ENCODE measurements at regions not wholly inside any gene's neighbourhood (a gene's known extent, or its start where the extent isn't known, plus 50 kb on each side); places are given as distances from the start of the nearest gene placed in this dataset.
"Not testable (repeated sequence)": the region's sequence is repeated elsewhere in the genome, so short reads cannot be mapped to it uniquely, and the experiment has no call there.

DNA sequence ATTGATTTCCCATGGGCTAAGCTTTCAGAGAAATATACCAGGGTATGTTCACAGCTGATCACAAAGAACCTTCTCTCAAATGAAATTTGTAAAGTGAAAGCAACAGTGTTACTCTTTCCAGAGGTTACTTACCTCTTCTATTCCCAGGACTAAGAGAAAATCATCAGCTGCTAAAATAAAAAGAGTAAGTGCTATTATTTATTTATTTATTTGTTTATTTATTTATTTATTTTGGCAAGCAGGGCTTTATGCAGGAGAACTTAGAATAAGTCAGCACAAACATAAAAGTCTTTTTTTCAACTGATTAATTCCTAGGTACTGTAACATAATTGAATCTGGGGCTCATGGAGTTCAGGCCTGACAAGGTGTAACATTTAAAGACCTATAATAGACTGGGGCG, 93.9 kb upstream of the SYT10 start:
- Mint-ChIP-seq H3K4me1 (no peaks in the 10 kb centered on the region), H3K4me3 (no peak overlapping the region), H3K9me3 (no peaks in the 10 kb centered on the region), H3K36me3 (no peaks in the 10 kb centered on the region), H3K27ac (no peak overlapping the region), H3K27me3 (no peaks in the 10 kb centered on the region)
- DNase-seq (no peak), ATAC-seq (replicated peaks in 1 of 4) (no peak)
- H3K27ac ChIP-seq (ENCODE audit: low read length), result no peak overlapping the region
- CTCF ChIA-PET, result no interaction called here
- no peak overlapping the region for H3K4me3 ChIP-seq (ENCODE audit: control insufficient read depth in 1 of 2, extremely low read depth in 1 of 2, low read length in 1 of 2)
- no peaks in the 10 kb centered on the region for H3K27me3 ChIP-seq (replicated peaks in 1 of 2; ENCODE audit: control insufficient read depth in 2 of 2, extremely low read depth in 1 of 2, insufficient read depth in 2 of 2, low read length in 1 of 2)
- WGBS (ENCODE audit: insufficient coverage), result 100% methylated on average over 1 of the region's 1 CpG
- H3K36me3 ChIP-seq (ENCODE audit: control insufficient read depth in 2 of 2, extremely low read depth in 1 of 2, insufficient read depth in 1 of 2, low read length in 1 of 2), result no peaks in the 10 kb centered on the region
- peaks cover 3% of the 10 kb centered on the region for H3K9me3 ChIP-seq
- H3K4me1 ChIP-seq (ENCODE audit: control insufficient read depth in 1 of 2, extremely low read depth in 1 of 2, insufficient read depth in 2 of 2, low read length in 2 of 2), result no peaks in the 10 kb centered on the region
- POLR2A ChIA-PET, result no interaction called here

DNA sequence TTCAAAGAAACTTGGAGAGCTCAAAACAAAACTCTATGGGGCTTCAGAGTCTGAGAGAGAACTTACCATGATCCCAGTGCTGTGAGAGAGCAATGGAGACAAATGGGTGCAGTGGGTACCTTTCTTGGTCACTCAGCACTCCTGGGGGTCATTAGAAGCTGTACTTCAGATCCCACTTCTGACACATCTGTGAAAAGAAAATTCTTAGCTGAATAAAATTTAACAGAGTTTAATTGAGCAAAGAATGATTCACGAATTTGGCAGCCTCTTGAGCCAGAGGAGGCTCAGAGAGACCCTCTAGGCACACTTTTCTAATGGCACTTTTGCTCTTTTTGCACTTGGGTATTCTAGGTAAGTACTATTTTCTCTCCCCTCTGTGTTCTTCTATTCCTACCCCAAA, 96.8 kb upstream of the SYT10 start:
- Mint-ChIP-seq H3K27ac (no peak overlapping the region), H3K36me3 (no peaks in the 10 kb centered on the region), H3K4me1 (no peaks in the 10 kb centered on the region), H3K9me3 (peaks cover 4 to 11% (median 7%) of the 10 kb centered on the region in 3 donors), H3K4me3 (no peak overlapping the region), H3K27me3 (no peaks in the 10 kb centered on the region)
- Histone ChIP-seq H3K4me1 (ENCODE audit: control insufficient read depth in 1 of 2, extremely low read depth in 1 of 2, insufficient read depth in 2 of 2, low read length in 2 of 2) (no peaks in the 10 kb centered on the region), H3K9me3 (peaks cover 3% of the 10 kb centered on the region), H3K27me3 (replicated peaks in 1 of 2; ENCODE audit: control insufficient read depth in 2 of 2, extremely low read depth in 1 of 2, insufficient read depth in 2 of 2, low read length in 1 of 2) (no peaks in the 10 kb centered on the region), H3K27ac (ENCODE audit: low read length) (no peak overlapping the region), H3K36me3 (ENCODE audit: control insufficient read depth in 2 of 2, extremely low read depth in 1 of 2, insufficient read depth in 1 of 2, low read length in 1 of 2) (no peaks in the 10 kb centered on the region), H3K4me3 (ENCODE audit: control insufficient read depth in 1 of 2, extremely low read depth in 1 of 2, low read length in 1 of 2) (no peak overlapping the region)
- ATAC-seq (replicated peaks in 1 of 4), result no peak
- CTCF ChIA-PET, result no interaction called here
- no peak for DNase-seq
- POLR2A ChIA-PET, result no interaction called here
- WGBS (ENCODE audit: insufficient coverage), result 20% methylated on average over 1 of the region's 1 CpG

DNA sequence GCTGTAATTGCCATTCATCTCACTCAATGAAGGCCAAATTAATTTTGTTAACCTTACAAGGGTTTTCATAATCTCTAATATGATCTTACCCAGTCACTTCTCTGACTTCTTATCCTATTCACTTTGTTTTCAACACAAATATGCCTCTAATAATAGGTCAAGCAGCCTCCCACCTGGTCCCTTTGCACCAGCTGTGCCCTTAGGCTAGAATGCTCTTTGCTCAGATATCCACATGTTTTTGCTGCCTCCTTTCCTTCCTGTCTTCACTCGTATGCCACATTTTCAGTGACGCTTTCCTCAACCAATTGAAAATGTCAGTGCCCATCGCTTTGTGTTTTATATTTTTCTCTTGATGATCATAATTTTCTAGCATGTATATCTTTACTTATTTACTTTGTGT, 106.4 kb upstream of the SYT10 start:
- no peaks in the 10 kb centered on the region for H3K27me3 ChIP-seq (replicated peaks in 1 of 2; ENCODE audit: control insufficient read depth in 2 of 2, extremely low read depth in 1 of 2, insufficient read depth in 2 of 2, low read length in 1 of 2)
- no CpG with 5 or more reads among the region's 3 CpGs for WGBS (ENCODE audit: insufficient coverage)
- H3K9me3 Mint-ChIP-seq, result peaks cover 2 to 14% (median 4%) of the 10 kb centered on the region in 3 donors
- ChIA-PET CTCF (no interaction called here), POLR2A (no interaction called here)
- ATAC-seq (replicated peaks in 1 of 4) (no peak), DNase-seq (no peak)
- no peaks in the 10 kb centered on the region for H3K36me3 ChIP-seq (ENCODE audit: control insufficient read depth in 2 of 2, extremely low read depth in 1 of 2, insufficient read depth in 1 of 2, low read length in 1 of 2)
- no peak overlapping the region for H3K27ac ChIP-seq (ENCODE audit: low read length)
- H3K9me3 ChIP-seq, result no peaks in the 10 kb centered on the region
- no peak overlapping the region for H3K4me3 Mint-ChIP-seq
- no peak overlapping the region for H3K27ac Mint-ChIP-seq
- H3K4me1 ChIP-seq (ENCODE audit: control insufficient read depth in 1 of 2, extremely low read depth in 1 of 2, insufficient read depth in 2 of 2, low read length in 2 of 2), result no peaks in the 10 kb centered on the region
- H3K36me3 Mint-ChIP-seq, result no peaks in the 10 kb centered on the region
- no peaks in the 10 kb centered on the region for H3K27me3 Mint-ChIP-seq
- no peak overlapping the region for H3K4me3 ChIP-seq (ENCODE audit: control insufficient read depth in 1 of 2, extremely low read depth in 1 of 2, low read length in 1 of 2)
- H3K4me1 Mint-ChIP-seq, result no peaks in the 10 kb centered on the region

DNA sequence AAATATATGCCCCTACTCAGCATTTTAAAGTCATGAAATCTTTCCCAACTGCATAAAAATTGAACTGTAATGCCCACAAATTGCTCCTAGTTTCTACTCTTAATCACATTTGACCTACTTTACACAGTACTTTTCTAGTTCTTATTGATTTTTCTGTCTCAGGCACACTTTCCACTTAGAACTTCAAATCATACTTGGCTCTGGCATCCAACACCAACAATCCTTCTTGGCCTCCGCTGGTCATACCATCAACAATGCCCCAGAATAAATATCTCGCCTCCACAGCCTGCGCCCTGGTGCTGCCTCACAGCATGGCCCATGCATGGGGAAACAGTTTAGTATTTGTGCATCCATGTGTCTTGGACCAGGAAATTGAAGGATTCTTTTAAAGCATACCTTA, 107.5 kb upstream of the SYT10 start:
- Mint-ChIP-seq H3K4me3 (no peak overlapping the region), H3K27me3 (no peaks in the 10 kb centered on the region), H3K4me1 (no peaks in the 10 kb centered on the region), H3K36me3 (no peaks in the 10 kb centered on the region), H3K27ac (no peak overlapping the region), H3K9me3 (peaks cover 0 to 14% (median 2%) of the 10 kb centered on the region in 3 donors)
- DNase-seq (no peak), ATAC-seq (replicated peaks in 1 of 4) (no peak)
- no peak overlapping the region for H3K4me3 ChIP-seq (ENCODE audit: control insufficient read depth in 1 of 2, extremely low read depth in 1 of 2, low read length in 1 of 2)
- no peaks in the 10 kb centered on the region for H3K36me3 ChIP-seq (ENCODE audit: control insufficient read depth in 2 of 2, extremely low read depth in 1 of 2, insufficient read depth in 1 of 2, low read length in 1 of 2)
- no peaks in the 10 kb centered on the region for H3K4me1 ChIP-seq (ENCODE audit: control insufficient read depth in 1 of 2, extremely low read depth in 1 of 2, insufficient read depth in 2 of 2, low read length in 2 of 2)
- no CpG with 5 or more reads among the region's 3 CpGs for WGBS (ENCODE audit: insufficient coverage)
- ChIA-PET POLR2A (no interaction called here), CTCF (no interaction called here)
- H3K27ac ChIP-seq (ENCODE audit: low read length), result no peak overlapping the region
- no peaks in the 10 kb centered on the region for H3K9me3 ChIP-seq
- no peaks in the 10 kb centered on the region for H3K27me3 ChIP-seq (replicated peaks in 1 of 2; ENCODE audit: control insufficient read depth in 2 of 2, extremely low read depth in 1 of 2, insufficient read depth in 2 of 2, low read length in 1 of 2)

DNA sequence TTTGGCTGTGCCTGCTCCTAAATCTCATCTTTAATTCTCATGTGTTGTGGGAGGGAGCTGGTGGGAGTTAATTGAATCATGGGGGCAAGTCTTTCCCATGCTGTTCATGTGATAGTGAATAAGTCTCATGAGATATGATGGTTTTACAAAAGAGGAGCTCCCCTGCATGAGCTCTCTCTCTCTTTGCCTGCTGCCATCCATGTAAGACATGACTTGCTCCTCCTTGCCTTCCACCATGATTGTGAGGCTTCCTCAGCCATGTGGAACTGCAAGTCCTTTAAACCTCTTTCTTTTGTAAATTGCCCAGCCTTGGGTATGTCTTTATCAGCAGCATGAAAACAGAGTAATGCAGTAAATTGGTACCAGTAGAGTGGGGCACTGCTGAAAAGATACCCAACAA, 110.6 kb upstream of the SYT10 start:
- ATAC-seq (replicated peaks in 1 of 4); H3K27ac Mint-ChIP-seq; CTCF ChIA-PET; H3K36me3 ChIP-seq (ENCODE audit: control insufficient read depth in 2 of 2, extremely low read depth in 1 of 2, insufficient read depth in 1 of 2, low read length in 1 of 2); DNase-seq; H3K4me1 ChIP-seq (ENCODE audit: control insufficient read depth in 1 of 2, extremely low read depth in 1 of 2, insufficient read depth in 2 of 2, low read length in 2 of 2); H3K27me3 ChIP-seq (replicated peaks in 1 of 2; ENCODE audit: control insufficient read depth in 2 of 2, extremely low read depth in 1 of 2, insufficient read depth in 2 of 2, low read length in 1 of 2); H3K9me3 Mint-ChIP-seq; H3K4me3 ChIP-seq (ENCODE audit: control insufficient read depth in 1 of 2, extremely low read depth in 1 of 2, low read length in 1 of 2); POLR2A ChIA-PET; H3K9me3 ChIP-seq; H3K27ac ChIP-seq (ENCODE audit: low read length); H3K36me3 Mint-ChIP-seq; H3K4me3 Mint-ChIP-seq; H3K27me3 Mint-ChIP-seq; H3K4me1 Mint-ChIP-seq: not testable (repeated sequence)

DNA sequence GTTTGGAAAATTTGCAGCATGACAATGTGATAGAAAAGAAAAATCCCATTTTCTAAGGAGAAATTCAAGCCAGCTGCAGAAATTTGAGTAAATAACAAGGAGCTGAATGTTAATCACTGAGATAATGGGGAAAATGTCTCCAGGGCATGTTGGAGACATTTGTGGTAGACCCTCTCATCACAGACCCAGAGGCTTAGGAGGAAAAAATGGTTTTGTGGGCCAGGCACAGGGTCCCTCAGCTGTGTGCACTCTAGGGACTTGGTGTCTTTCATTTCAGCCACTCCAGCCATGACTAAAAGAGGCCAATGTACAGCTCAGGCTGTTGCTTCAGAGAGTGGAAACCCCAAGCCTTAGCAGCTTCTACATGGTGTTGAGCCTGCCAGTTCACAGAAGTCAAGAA, 111.4 kb upstream of the SYT10 start:
- Histone ChIP-seq H3K4me1 (ENCODE audit: control insufficient read depth in 1 of 2, extremely low read depth in 1 of 2, insufficient read depth in 2 of 2, low read length in 2 of 2) (no peaks in the 10 kb centered on the region), H3K36me3 (ENCODE audit: control insufficient read depth in 2 of 2, extremely low read depth in 1 of 2, insufficient read depth in 1 of 2, low read length in 1 of 2) (no peaks in the 10 kb centered on the region), H3K27ac (ENCODE audit: low read length) (no peak overlapping the region), H3K9me3 (no peaks in the 10 kb centered on the region), H3K27me3 (replicated peaks in 1 of 2; ENCODE audit: control insufficient read depth in 2 of 2, extremely low read depth in 1 of 2, insufficient read depth in 2 of 2, low read length in 1 of 2) (no peaks in the 10 kb centered on the region), H3K4me3 (ENCODE audit: control insufficient read depth in 1 of 2, extremely low read depth in 1 of 2, low read length in 1 of 2) (no peak overlapping the region)
- H3K4me1 Mint-ChIP-seq, result no peaks in the 10 kb centered on the region
- H3K9me3 Mint-ChIP-seq, result peaks cover 4 to 12% (median 4%) of the 10 kb centered on the region in 3 donors
- ATAC-seq (replicated peaks in 1 of 4), result no peak
- H3K27me3 Mint-ChIP-seq, result no peaks in the 10 kb centered on the region
- H3K4me3 Mint-ChIP-seq, result no peak overlapping the region
- H3K27ac Mint-ChIP-seq, result no peak overlapping the region
- no peak for DNase-seq
- no peaks in the 10 kb centered on the region for H3K36me3 Mint-ChIP-seq
- ChIA-PET CTCF (no interaction called here), POLR2A (no interaction called here)

DNA sequence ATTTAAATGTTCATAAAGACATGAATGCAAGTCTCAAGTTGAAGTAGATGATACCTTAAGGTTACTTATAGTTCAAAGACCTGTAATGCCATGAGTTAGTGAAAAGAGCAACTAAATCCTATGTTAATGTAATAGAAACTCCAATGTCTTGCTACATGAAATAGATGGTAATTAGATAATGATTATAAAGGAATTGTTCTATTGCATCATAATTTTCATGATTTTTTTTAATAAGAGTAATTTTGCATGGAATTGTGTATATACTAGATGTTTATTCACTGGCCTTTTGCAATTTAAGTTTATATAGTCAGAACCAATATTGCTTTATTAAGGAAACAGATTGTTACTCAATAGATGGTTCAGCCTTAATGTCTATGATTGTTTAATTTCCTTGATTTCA, 115.5 kb upstream of the SYT10 start:
- H3K27ac Mint-ChIP-seq, result no peak overlapping the region
- CTCF ChIA-PET, result no interaction called here
- no peaks in the 10 kb centered on the region for H3K27me3 Mint-ChIP-seq
- no peak overlapping the region for H3K4me3 ChIP-seq (ENCODE audit: control insufficient read depth in 1 of 2, extremely low read depth in 1 of 2, low read length in 1 of 2)
- no peaks in the 10 kb centered on the region for H3K9me3 ChIP-seq
- H3K27ac ChIP-seq (ENCODE audit: low read length), result no peak overlapping the region
- no peaks in the 10 kb centered on the region for H3K4me1 Mint-ChIP-seq
- no peaks in the 10 kb centered on the region for H3K4me1 ChIP-seq (ENCODE audit: control insufficient read depth in 1 of 2, extremely low read depth in 1 of 2, insufficient read depth in 2 of 2, low read length in 2 of 2)
- no peak overlapping the region for H3K4me3 Mint-ChIP-seq
- no peaks in the 10 kb centered on the region for H3K36me3 ChIP-seq (ENCODE audit: control insufficient read depth in 2 of 2, extremely low read depth in 1 of 2, insufficient read depth in 1 of 2, low read length in 1 of 2)
- no peaks in the 10 kb centered on the region for H3K27me3 ChIP-seq (replicated peaks in 1 of 2; ENCODE audit: control insufficient read depth in 2 of 2, extremely low read depth in 1 of 2, insufficient read depth in 2 of 2, low read length in 1 of 2)
- no peaks in the 10 kb centered on the region for H3K36me3 Mint-ChIP-seq
- ATAC-seq (replicated peaks in 1 of 4), result no peak
- POLR2A ChIA-PET, result no interaction called here
- no peak for DNase-seq
- peaks cover 4 to 11% (median 5%) of the 10 kb centered on the region in 3 donors for H3K9me3 Mint-ChIP-seq
